HepG2 (cell line): ENCODE measurements at regions not wholly inside any gene's neighbourhood (a gene's known extent, or its start where the extent isn't known, plus 50 kb on each side); places are given as distances from the start of the nearest gene placed in this dataset.

Experiments
- CEBPG ChIP-seq: IDR thresholded peaks from 2 replicates; pipeline ENCODE4 v1.6.1; 2016
- FOXK2 ChIP-seq: fragments of 450-650 bp; IDR thresholded peaks from 2 replicates; pipeline ENCODE4 v1.6.1; 2016
- RAD51 ChIP-seq: fragments of 450-650 bp; IDR thresholded peaks from 2 replicates; pipeline ENCODE4 v1.6.1; 2016; ENCODE audit warnings: borderline replicate concordance
- RFXAP ChIP-seq: sonication (generic); formaldehyde crosslinking; IDR thresholded peaks from 2 replicates; pipeline ENCODE4 v1.4.0; 2020; ENCODE audit warnings: missing genetic modification reagents, borderline replicate concordance
- SOX6 ChIP-seq, 2 experiments: fragments of 450-650 bp in 1 of 2; sonication (generic) in 1 of 2; formaldehyde crosslinking in 1 of 2; IDR thresholded peaks; 2 replicates each; pipeline versions ENCODE4 v1.4.0 to v1.6.1; 2017 to 2020; ENCODE audit warnings: antibody characterized with exemption in 1 of 2, mild to moderate bottlenecking in 1 of 2, missing genetic modification reagents in 1 of 2
- ZMYM4 ChIP-seq: sonication (generic); formaldehyde crosslinking; IDR thresholded peaks from 2 replicates; pipeline ENCODE4 v1.8.1; 2023; ENCODE audit warnings: mild to moderate bottlenecking, missing genetic modification reagents
- ZNF652 ChIP-seq: IDR thresholded peaks from 2 replicates; pipeline ENCODE4 v1.6.1; 2016; ENCODE audit warnings: low read depth, borderline replicate concordance
- TF ChIP-seq, protein P1 (sequence below), 2 experiments: sonication (generic) in 1 of 2; formaldehyde crosslinking in 1 of 2; IDR thresholded peaks; 2 replicates each; pipeline versions ENCODE4 v1.4.0 to v1.6.1; 2016 to 2020; ENCODE audit warnings: borderline replicate concordance in 1 of 2, low read depth in 1 of 2, mild to moderate bottlenecking in 1 of 2, missing genetic modification reagents in 1 of 2
- TF ChIP-seq, protein P2 (sequence below): sonication (generic); formaldehyde crosslinking; IDR thresholded peaks from 2 replicates; pipeline ENCODE4 v1.5.0; 2020; ENCODE audit warnings: mild to moderate bottlenecking, missing genetic modification reagents
- TF ChIP-seq, protein P3 (sequence below): fragments of 450-650 bp; IDR thresholded peaks from 2 replicates; pipeline ENCODE4 v1.6.1; 2017
- TF ChIP-seq, protein P4 (sequence below): fragments of 450-650 bp; IDR thresholded peaks from 2 replicates; pipeline ENCODE4 v1.6.1; 2016

DNA sequence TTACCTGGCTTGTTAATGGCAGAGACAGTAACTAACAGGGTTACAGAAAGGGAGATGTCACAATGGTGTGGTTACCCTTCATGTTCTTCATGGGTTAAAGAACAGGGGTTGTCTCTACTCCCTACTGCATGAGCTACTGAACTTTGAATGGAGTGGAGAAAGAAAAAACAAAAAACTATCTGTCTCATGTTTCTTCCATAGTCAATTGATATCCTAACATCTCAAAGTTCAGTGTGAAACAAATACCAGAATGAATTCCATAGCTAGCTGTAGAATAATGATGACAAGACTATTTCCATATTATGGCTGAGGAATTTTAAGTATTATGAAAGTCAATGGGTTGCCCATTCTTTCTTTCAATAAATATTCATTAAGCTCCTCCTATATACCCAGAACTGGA lies 161.3 kb upstream of the LPP start (continued):
- TF ChIP-seq, protein P1, sequence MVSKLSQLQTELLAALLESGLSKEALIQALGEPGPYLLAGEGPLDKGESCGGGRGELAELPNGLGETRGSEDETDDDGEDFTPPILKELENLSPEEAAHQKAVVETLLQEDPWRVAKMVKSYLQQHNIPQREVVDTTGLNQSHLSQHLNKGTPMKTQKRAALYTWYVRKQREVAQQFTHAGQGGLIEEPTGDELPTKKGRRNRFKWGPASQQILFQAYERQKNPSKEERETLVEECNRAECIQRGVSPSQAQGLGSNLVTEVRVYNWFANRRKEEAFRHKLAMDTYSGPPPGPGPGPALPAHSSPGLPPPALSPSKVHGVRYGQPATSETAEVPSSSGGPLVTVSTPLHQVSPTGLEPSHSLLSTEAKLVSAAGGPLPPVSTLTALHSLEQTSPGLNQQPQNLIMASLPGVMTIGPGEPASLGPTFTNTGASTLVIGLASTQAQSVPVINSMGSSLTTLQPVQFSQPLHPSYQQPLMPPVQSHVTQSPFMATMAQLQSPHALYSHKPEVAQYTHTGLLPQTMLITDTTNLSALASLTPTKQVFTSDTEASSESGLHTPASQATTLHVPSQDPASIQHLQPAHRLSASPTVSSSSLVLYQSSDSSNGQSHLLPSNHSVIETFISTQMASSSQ (IDR thresholded peaks at IDR 0.05; ENCODE audit: low read depth) = no peak
- TF ChIP-seq, protein P1 (CRISPR knock-in tag; IDR thresholded peaks at IDR 0.05; ENCODE audit: borderline replicate concordance) = peak; percentile 39; the same call in 1 of the 2 replicates
- peak; percentile 35; the same call in 1 of the 2 replicates for TF ChIP-seq ZMYM4 (CRISPR knock-in tag)
- TF ChIP-seq CEBPG (CRISPR knock-in tag) = peak; percentile 35; the same call in 1 of the 2 replicates
- TF ChIP-seq, protein P2, sequence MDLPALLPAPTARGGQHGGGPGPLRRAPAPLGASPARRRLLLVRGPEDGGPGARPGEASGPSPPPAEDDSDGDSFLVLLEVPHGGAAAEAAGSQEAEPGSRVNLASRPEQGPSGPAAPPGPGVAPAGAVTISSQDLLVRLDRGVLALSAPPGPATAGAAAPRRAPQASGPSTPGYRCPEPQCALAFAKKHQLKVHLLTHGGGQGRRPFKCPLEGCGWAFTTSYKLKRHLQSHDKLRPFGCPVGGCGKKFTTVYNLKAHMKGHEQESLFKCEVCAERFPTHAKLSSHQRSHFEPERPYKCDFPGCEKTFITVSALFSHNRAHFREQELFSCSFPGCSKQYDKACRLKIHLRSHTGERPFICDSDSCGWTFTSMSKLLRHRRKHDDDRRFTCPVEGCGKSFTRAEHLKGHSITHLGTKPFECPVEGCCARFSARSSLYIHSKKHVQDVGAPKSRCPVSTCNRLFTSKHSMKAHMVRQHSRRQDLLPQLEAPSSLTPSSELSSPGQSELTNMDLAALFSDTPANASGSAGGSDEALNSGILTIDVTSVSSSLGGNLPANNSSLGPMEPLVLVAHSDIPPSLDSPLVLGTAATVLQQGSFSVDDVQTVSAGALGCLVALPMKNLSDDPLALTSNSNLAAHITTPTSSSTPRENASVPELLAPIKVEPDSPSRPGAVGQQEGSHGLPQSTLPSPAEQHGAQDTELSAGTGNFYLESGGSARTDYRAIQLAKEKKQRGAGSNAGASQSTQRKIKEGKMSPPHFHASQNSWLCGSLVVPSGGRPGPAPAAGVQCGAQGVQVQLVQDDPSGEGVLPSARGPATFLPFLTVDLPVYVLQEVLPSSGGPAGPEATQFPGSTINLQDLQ (CRISPR knock-in tag) = no peak
- no peak for TF ChIP-seq RFXAP (CRISPR knock-in tag)
- TF ChIP-seq FOXK2 = no peak
- TF ChIP-seq RAD51 = no peak
- TF ChIP-seq SOX6 (IDR thresholded peaks at IDR 0.05) = no peak
- TF ChIP-seq SOX6 (CRISPR knock-in tag; IDR thresholded peaks at IDR 0.05) = peak; percentile 51; the same call in 1 of the 2 replicates
- TF ChIP-seq, protein P3, sequence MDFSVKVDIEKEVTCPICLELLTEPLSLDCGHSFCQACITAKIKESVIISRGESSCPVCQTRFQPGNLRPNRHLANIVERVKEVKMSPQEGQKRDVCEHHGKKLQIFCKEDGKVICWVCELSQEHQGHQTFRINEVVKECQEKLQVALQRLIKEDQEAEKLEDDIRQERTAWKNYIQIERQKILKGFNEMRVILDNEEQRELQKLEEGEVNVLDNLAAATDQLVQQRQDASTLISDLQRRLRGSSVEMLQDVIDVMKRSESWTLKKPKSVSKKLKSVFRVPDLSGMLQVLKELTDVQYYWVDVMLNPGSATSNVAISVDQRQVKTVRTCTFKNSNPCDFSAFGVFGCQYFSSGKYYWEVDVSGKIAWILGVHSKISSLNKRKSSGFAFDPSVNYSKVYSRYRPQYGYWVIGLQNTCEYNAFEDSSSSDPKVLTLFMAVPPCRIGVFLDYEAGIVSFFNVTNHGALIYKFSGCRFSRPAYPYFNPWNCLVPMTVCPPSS = no peak
- peak; percentile 97 for TF ChIP-seq ZNF652
- TF ChIP-seq, protein P4, sequence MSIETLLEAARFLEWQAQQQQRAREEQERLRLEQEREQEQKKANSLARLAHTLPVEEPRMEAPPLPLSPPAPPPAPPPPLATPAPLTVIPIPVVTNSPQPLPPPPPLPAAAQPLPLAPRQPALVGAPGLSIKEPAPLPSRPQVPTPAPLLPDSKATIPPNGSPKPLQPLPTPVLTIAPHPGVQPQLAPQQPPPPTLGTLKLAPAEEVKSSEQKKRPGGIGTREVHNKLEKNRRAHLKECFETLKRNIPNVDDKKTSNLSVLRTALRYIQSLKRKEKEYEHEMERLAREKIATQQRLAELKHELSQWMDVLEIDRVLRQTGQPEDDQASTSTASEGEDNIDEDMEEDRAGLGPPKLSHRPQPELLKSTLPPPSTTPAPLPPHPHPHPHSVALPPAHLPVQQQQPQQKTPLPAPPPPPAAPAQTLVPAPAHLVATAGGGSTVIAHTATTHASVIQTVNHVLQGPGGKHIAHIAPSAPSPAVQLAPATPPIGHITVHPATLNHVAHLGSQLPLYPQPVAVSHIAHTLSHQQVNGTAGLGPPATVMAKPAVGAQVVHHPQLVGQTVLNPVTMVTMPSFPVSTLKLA = no peak
